Fibroblast of skin of right biceps (primary cell): ENCODE measurements at regions not wholly inside any gene's neighbourhood (a gene's known extent, or its start where the extent isn't known, plus 50 kb on each side); places are given as distances from the start of the nearest gene placed in this dataset.

Source experiments
- DNase-seq: peaks from one replicate; pipeline ENCODE4 v3.0.0-alpha.2; 2013

DNA sequence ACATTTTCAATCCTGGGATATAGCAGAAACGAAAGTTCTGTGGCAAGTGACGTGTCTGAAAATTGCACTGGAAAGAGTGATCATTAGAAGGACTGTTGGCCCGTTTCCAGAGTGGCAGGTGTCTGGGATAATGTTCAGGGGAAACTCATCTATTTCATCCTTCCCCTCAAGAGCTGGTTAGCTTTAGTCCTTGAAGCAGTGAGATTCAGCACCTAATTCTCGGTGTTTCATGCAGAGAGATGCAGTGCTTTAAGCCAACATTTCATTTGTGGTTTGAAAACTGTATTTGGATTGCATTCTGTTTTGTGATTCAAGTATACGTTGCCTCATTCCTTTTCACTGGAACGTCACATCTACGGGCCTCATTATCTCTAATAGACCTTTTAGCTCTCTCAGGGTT, 205.0 kb upstream of the RAG2 start:
- no peak for DNase-seq

DNA sequence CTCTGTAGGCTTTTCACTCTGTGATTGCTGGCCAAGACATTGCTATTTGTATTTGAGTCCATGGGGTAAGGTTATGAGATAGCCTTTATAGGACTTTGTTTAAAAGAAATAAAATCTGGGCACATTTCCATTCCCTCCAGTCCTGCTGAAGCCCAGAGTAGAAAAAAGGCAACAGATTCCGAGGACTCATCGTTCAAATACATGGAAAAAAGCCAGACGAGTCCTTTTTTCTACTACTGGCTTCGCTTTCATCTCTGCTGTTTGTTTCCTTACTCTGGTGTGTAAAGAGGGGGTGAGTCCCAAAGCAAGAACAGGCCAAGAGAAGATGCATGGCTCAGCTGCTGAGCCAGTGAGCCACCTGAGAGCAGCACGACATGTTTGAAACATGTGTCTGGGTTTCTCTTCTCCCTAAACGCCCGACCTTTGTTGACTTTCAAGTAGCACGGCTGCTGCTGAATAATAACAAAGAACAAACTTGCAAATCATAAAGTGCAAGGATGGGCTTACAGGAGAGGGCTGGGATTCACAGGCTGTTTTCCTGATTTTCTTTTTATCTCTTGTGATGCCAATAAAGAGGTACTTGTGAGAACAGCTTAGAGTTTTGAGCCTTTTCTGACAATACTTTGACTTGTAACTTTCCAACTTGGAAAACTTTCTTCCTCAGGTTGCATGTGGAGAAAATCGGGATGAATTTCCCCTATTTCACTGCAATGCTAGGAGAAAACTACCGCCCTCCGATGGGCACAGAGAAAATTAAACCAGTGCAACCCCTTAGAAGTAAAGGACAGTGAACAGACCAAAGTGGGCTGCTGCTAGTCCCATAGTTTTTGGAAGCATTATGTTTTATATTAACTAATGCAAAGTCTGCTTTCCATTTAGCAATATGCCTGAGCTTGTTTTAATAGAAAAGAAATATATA, 195.2 kb upstream of the RAG2 start:
- DNase-seq = no peak

DNA sequence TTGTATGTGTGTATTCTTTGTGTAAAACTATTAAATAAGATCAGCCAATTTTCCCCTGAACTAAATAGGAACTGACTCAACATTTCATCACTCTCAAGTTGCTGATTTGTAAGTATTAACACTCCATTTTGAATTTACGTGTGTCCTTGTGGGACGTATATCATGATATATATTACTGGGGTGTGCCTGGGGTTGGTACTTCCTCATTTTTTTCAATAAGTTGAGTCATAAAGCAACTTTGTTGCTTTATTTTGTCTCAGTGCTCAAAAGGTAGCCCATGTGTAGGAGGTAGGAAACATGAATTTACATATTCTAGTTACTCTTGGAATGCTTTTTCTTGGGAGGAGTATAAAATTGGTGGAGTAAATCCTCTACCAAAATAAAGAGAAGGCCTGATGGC, 193.9 kb upstream of the RAG2 start:
- DNase-seq = no peak

DNA sequence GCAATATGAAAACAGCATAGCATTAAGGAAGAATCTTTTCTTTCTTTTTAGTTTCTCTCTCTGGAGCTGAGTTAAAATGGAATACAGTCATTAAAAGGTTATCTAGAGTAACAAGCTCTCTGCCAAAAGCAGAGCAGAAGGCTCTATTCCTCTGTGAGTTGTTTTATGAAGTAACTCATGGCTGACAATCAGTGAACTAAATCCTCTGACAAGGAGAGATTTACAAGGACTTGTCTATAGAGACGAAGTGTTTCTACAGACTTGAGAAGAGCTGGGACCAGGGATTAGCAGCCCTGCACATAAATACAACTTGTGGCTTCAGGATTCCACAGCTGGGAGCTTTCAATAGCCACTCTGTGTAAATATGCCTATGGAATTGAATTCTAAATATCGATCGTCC, 192.5 kb upstream of the RAG2 start:
- no peak for DNase-seq

DNA sequence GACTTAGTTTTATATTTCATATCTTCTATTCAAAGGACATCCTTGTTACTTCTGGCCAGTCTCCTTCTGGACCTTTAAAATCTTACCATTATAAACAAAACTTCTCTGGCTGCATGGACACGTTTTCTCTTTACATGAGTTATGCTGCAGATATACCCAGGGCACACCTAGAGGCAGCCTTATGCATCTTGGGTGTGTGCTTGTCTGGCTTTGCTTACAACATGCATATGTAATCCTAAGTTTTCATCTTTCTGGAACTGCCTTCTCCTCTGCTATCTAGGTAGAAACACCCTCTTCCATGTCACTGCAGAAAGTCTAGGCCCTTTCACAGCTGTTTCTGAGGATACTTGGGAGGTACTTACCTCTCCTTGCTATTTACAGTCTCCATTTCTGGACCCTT, 185.8 kb upstream of the RAG2 start:
- DNase-seq = no peak

DNA sequence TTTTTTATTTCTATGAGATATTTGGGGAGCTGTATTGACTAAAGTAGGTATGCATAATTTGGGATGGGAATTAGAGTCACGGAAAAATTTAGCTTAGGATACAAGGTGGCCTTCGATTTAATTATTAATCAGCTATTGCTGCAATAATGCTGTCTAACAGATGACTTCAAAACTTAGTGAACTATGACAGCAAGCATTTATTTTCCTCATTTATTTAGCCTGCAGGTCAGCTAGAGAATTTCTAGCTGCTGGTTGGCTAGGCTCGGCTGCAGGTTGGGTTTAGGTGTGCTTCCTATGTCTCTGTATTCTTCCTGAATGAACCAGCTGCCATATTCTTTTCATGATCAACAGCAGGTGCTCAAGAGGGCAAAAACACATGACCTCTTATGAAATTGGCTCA, 181.8 kb upstream of the RAG2 start:
- no peak for DNase-seq

DNA sequence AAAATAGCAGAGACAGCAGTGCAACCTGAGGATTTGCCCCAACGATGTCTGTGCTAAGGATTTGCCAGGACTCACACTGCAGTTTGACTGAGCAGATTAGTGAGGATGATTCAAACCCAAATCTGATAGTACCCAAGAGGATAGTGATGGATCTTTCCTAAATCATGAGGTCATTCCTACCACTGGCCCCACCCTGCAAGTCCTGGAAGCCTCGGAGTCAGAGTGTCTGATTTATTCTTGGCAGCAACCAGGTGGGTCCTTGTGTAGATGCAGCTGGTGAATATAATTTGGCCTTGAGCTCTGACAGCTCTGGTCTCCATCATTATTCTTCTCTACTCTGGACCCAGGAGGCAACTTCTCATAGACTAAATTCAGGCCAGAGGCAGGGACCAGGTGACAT, 179.3 kb upstream of the RAG2 start:
- DNase-seq = no peak

DNA sequence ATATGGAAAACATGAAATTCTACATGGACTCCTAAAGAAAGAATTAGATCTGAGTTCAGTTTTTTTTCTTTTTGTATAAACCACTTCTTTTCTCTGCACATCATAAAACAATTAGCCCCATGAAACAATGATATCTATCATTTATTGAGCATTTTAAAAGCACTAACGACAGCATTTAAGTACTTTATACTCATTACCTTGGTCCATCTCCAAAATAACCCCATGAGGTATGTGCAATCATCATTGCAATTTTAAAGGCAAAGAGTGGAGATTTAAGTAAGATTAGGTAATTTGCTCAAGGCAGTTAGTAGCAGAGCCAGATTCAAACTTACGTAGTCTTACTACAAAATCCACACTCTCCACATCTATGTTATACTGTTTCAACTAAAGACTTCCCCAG, 177.7 kb upstream of the RAG2 start:
- DNase-seq = no peak

DNA sequence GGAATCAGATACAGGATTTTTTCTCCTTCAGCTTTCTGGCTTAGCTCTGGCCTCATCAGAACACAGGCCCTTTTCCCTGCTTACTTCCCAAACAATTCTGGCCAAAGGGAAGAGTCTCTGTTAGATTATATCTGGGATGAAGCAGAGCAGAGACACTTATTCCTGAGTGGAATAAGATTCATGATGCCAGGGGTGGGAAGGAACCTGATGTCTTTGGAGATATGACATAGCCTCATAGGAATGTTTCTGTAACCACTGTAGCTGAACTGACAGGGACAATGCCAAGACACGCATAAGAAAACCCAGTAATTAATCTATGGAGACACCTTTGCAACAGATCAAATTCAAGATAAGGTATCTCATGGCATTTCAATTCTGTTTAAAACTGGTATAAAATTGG, 177.1 kb upstream of the RAG2 start:
- peak; percentile 45 for DNase-seq

DNA sequence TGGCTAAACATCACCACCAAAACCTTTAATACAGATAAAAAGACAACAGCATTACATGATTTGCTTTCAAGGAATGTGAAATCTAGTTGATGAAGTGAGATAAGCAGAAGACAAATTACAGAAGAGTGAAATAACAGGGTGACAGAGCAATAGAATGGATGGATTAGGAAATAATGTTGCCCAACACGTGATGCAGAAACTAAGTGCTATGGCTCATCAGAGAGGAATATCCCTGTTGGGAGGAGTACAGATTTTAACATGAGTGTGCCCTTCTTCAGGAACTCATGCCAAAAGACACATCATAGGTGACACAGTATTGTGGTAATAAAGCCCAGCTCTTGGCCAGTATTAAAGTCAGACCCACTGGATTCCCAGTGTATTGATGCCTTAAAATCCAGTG, 176.6 kb upstream of the RAG2 start:
- peak; percentile 83 for DNase-seq

DNA sequence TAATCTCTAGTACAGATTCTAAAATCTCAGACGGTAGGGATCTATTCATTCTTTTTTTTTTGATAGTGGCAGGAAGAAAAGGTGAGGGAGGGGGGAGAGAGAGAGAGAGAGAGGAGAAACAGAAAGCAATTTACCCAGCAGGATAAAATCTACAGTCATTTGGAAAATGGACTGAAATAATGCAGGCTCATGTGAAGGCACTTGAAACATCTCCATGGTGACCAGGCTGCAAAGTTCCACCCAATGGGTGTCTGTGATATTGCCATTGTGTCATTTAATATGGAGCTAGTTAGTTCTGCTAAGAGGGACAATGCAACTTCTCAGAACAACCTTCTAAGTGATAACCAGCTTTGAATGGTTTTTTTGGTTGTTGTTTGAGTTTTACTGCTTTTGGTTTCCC, 165.2 kb upstream of the RAG2 start:
- DNase-seq = no peak

DNA sequence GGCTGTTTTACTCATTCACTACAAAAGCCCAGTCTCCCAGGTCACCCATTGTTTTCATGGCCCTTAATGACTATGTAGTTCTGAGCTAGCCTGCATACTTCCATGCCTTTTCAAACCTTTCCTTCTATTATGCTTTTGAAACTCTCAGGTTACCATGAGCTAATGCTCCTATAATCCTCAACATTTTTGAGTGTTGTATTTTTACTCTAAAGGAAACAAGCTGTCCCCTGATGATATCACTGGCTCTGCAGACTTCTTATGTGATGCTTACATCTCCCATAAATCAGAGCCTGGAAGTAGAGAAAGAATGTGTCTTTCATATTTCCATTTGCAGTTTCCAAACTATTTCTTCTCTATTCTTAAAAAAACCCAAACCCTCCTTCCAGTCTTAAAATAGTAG, 159.0 kb upstream of the RAG2 start:
- peak; percentile 7 for DNase-seq

DNA sequence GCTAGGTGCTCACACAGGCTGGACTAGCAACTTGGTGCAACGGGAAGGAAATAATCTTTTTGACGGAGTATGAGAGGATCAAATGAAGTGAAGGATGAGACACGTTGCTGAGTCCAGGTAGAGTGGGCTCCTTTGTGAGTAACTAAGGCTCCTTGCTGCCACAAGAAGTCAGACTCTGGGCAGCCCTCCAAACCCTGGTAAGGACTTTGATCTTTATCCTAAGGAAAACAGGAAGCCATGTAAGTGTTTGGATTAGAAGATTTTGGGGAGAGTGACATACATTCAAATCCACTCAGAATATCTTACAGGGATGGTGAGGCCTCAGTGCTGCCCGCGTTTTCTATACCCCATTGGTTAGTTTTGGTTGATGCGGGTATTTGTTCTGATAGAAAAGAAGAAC, 155.9 kb upstream of the RAG2 start:
- no peak for DNase-seq

DNA sequence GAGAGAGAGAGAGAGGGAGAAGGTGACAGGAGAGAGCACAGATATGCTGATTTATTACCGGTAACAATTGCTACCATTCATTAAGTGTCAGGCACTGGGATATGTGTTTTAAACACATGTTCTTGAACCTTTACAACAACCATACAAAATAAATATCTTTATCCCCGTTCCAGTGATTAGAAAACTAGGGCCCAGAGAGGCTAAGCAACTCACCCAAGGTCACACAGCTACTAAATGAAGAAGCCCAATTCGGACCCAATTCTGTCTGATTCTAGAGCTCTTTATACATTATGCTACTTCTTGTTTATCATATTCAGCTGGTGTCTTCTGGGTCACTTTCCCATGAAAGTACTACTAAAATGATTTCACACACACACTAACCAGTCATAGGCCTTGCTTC, 154.0 kb upstream of the RAG2 start:
- no peak for DNase-seq

DNA sequence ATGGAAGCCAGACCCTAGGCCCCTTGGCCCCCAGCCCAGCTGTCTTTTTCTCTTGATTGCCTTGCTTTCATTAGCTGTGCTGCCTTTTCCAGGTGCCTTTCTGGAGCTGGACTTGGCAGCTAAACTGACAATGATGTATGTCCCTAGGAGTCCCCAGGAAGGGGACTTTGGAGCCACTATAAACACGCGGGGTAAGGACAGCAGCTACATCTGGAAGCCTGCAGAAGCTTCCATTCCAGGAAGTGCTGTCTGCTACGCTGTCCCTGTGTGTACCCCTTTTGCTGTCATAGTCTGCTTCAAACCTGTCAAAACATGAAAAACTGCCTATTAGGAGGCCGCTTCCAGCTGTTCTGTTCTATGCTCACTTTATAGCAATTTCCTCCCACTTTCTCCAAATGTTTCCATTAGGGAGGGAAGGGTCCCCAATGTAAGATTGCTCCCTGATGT, 153.3 kb upstream of the RAG2 start:
- no peak for DNase-seq

DNA sequence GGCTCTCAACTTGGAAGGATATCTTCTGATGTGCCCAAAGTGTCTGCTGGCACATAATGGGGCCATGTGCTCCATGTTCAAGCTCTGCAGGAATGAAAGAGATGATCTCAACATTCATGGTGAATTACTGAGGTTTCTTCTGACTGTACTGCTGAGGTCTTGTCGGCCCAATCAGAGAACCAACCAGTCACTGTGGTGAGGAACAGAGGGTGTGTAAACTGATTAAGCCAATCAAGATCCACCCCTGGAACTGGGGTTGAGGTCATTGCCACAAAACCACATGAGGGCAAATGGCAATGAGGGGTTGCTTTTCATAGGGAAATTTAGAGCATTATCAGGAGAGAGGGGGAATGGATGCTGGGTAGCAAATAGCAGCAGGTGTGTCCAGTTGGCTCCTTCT, 152.3 kb upstream of the RAG2 start:
- DNase-seq = no peak

DNA sequence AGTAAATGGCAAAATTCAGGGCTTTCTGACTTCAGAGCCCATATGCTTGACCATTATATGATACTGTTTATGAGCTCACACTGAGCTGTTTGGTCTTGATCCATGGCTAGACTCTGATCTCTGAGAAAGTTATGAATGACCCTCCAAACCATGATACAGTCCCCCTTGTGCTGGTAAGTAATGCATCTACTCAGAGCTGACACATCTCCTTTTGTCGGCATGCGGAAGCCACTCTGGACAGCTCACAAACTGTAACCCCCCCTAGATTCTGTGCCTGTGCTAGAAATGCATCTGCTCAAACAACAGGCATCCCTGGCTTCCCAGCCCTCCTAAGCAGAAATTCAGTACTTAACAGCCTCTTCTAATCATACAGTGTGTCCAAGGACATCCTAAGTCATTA, 150.8 kb upstream of the RAG2 start:
- DNase-seq = peak; percentile 28

DNA sequence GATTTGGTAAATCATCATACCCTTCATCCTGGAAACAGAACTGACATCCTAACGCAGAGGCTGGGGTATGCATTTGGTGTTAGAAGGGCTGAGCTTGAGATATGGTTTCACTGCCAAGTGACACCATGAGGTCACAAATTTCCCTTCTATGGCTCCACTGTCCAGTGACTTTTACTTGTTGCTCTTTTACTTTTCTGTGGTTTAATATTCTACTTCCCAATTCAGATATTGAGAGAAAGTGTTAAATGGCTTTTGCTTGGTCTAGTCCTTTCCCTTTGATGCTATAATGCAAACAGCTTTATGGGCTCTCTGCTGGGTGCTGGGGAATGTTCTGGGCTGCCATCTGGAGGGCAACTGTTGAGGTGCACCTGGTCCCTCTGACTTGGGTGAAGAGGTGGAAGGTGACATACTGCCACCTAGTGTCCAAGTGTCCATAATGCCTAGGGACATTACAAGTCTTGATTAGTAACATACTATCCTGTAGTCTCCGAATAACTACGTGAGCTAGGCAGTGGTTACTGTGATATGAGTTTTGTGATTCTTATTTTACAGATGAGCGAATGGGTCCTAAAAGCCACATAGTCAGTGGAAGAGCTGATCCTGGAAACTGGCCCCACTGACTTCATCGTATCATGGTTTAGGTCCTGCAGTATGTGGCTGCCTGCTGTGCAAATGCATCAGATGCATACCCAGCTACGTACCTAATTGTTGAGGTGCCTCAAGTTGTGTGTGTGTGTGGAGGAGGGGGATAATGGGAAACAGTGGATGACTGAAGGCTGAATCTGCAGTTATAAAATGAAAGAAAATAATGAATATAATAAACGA, 149.1 kb upstream of the RAG2 start:
- peak; percentile 86 for DNase-seq

DNA sequence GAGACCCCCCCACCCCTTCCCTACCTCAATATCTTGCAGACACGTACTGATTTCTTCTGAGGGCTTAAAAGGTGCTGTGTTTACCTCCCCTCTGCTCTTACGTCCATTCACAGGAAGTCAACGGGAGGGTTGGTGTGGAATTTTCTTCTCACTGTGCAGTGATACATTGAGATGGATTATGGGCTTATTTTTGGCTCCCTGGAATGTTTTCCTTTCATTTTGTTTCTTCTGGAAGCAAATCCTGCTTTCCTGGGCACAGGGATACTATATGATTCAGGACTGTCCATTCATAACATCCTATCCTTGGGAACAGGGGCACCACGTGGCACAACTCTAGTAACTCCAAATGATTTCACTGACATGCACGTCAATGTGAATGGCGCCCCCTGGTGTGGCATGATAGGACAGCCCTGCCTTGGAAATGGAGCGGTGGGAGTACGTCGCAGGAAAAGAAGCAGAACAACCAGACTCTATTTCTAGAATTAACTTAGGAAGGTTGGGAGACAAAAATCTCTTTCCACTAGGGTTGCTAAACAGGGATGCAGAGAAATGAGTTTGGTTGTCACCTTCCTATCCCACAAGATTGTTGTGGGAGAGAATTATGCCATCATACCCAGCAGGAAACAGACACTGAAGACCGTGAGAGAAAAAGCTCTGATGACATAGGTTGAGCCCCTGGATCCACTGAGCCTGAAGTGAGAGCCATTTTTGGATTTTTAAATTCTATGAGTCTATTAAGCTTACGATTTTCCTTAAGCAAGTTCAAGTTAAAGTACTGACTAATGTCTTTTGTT, 146.5 kb upstream of the RAG2 start:
- DNase-seq = peak; percentile 67

DNA sequence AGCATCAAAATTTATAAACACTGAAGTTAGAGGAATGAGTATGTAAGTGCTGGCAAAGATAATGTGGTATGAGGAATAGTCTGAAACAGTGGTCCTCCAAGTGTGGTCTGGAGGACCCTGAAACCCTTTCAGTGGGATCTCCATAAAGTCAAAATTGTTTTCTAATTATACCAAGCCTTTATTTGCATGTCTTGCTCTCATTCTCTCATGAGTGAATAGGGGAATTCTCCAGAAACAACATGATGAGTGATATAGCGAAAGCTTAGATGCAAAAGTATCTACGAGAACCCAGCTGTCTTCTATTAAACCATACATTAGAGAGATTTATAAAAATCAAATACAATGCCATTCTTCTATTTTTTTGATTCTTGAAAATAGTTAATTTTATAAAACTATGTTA, 145.0 kb upstream of the RAG2 start:
- DNase-seq = no peak

DNA sequence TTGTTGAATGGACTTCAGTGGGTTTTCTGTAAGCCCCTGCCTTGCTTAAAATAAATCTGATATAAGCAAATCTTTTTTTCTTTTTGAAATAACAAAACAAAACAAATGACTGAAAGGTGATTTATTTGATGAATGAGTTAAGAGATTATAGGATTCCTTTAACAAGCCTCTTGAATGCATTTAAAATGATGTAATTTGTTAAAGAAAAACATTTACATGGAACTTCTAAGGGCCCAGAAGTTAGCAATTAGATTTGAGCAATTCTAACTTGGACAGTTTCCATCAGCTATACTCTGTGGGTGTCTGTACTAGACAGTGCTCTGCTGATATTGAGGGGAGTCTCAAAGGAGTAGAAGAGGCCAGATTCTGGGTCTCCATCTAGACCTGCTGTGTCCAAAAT, 143.5 kb upstream of the RAG2 start:
- DNase-seq = peak; percentile 3

DNA sequence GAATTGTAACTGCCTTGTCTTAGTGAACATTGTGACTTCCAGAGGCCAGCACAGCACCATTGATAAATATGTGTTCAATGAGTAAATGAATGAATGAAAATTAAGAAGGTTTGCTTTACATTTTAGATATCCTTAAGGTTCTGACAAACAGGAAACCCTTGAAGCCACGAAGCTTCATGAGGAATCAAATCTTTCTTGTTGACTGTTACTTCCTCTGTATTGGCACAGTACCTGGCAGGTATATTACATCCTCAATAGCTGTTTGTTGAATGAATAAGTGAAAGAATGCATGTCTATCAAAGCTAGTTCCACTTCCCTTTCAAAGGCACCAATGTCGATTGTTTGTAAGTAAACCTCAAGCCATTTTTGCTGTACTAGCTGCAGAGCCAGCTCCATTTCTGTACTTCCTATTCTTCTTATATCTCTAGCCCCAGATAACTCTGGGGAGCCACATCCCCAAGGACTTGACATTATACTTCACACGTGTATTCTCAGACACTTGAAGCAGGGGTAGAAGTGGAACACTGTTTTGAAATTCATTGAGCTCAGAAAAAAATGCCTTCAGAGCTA, 140.3 kb upstream of the RAG2 start:
- no peak for DNase-seq

DNA sequence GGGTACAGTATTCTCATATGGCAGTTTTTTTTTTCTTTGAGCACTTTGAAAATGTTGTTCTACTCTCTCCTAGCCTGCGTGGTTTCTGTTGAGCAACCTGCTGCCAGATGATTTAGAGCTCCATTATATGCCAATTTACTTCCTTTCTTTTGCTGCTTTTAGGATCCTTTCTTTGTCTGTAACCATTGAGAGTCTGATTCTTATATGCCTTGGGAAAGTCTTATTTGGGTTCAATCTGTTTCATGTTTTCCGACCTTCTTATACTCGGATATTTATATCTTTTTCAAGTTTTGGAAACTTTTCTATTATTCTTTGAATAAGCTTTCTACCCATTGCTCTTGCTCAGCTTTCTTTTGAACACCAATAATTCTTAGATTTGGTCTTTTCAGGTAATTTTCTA, 138.1 kb upstream of the RAG2 start:
- no peak for DNase-seq
